C4-2B (cell line): ENCODE measurements at regions not wholly inside any gene's neighbourhood (a gene's known extent, or its start where the extent isn't known, plus 50 kb on each side); places are given as distances from the start of the nearest gene placed in this dataset.

Experiments
- CTCF ChIP-seq: fragments of 450-650 bp; conservative IDR thresholded peaks from 2 replicates; pipeline ENCODE4 v1.5.1; 2017; ENCODE audit warnings: mild to moderate bottlenecking
- ZFX ChIP-seq: fragments of 450-650 bp; IDR thresholded peaks from 2 replicates; pipeline ENCODE4 v1.6.1; 2017

GRCh38 chr22:27406389-27406861 lies 395.1 kb downstream of the MN1 start:
- TF ChIP-seq CTCF (no peak), ZFX (no peak)
